T-helper 2 cell (primary cell): ENCODE measurements at regions not wholly inside any gene's neighbourhood (a gene's known extent, or its start where the extent isn't known, plus 50 kb on each side); places are given as distances from the start of the nearest gene placed in this dataset.
A peak's percentile ranks its signal among the peaks of the same experiment; 100 is the strongest.

ENCODE experiments used
- DNase-seq, 5 experiments: peaks; one replicate each; pipeline versions ENCODE4 v3.0.0 to v3.0.0-alpha.2; 2012 to 2022

- no peak for DNase-seq
These were observed 1391.3 kb downstream of the TBC1D22A start for GRCh38 chr22:48153726-48154125.

GRCh38 chr22:48152916-48153315 lies 1390.5 kb downstream of the TBC1D22A start:
- DNase-seq, result no peak

GRCh38 chr22:48152164-48152775 lies 1389.8 kb downstream of the TBC1D22A start:
- no peak for DNase-seq

GRCh38 chr22:48151641-48152040 lies 1389.2 kb downstream of the TBC1D22A start:
- no peak for DNase-seq

- no peak for DNase-seq
These were observed 1385.4 kb downstream of the TBC1D22A start for GRCh38 chr22:48147831-48148230.

GRCh38 chr22:48147404-48147803 lies 1385.0 kb downstream of the TBC1D22A start:
- DNase-seq, result no peak

GRCh38 chr22:48146426-48146825 lies 1384.0 kb downstream of the TBC1D22A start:
- no peak for DNase-seq

GRCh38 chr22:48145738-48146137 lies 1383.3 kb downstream of the TBC1D22A start:
- DNase-seq, result no peak

GRCh38 chr22:48144318-48144717 lies 1381.9 kb downstream of the TBC1D22A start:
- no peak for DNase-seq

GRCh38 chr22:48143856-48144255 lies 1381.4 kb downstream of the TBC1D22A start:
- no peak for DNase-seq

GRCh38 chr22:48142388-48142787 lies 1379.9 kb downstream of the TBC1D22A start:
- DNase-seq, result no peak

- DNase-seq, result no peak
These were observed 1378.9 kb downstream of the TBC1D22A start for GRCh38 chr22:48141301-48141700.

- DNase-seq, result no peak
These were observed 1377.9 kb downstream of the TBC1D22A start for GRCh38 chr22:48140261-48140813.

GRCh38 chr22:48139776-48140175 lies 1377.3 kb downstream of the TBC1D22A start:
- no peak for DNase-seq

- DNase-seq, result peak in 1 of 5 experiments; percentile 13
These were observed 1376.4 kb downstream of the TBC1D22A start for GRCh38 chr22:48138855-48139254.

- no peak for DNase-seq
These were observed 1376.0 kb downstream of the TBC1D22A start for GRCh38 chr22:48138427-48138826.

- DNase-seq, result no peak
These were observed 1375.2 kb downstream of the TBC1D22A start for GRCh38 chr22:48137640-48138039.

- DNase-seq, result no peak
These were observed 1373.1 kb downstream of the TBC1D22A start for GRCh38 chr22:48135592-48135991.

GRCh38 chr22:48125416-48125815 lies 1363.0 kb downstream of the TBC1D22A start:
- no peak for DNase-seq

- no peak for DNase-seq
These were observed 1359.5 kb downstream of the TBC1D22A start for GRCh38 chr22:48121984-48122383.

GRCh38 chr22:48118654-48119053 lies 1356.2 kb downstream of the TBC1D22A start:
- no peak for DNase-seq

- no peak for DNase-seq
These were observed 1354.4 kb downstream of the TBC1D22A start for GRCh38 chr22:48116871-48117270.

GRCh38 chr22:48112687-48113521 lies 1350.5 kb downstream of the TBC1D22A start:
- peak in 1 of 5 experiments; percentile 31 for DNase-seq

- DNase-seq, result no peak
These were observed 1344.3 kb downstream of the TBC1D22A start for GRCh38 chr22:48106715-48107259.
